Suppressor macrophage treated with lipopolysaccharide for 1 hour (primary cell): ENCODE measurements at regions not wholly inside any gene's neighbourhood (a gene's known extent, or its start where the extent isn't known, plus 50 kb on each side); places are given as distances from the start of the nearest gene placed in this dataset.
A peak's percentile ranks its signal among the peaks of the same experiment; 100 is the strongest.

Source experiments
- DNase-seq, 3 donors: peaks; one replicate each; pipeline ENCODE4 v3.0.0-alpha.2; 2020 to 2022

DNA sequence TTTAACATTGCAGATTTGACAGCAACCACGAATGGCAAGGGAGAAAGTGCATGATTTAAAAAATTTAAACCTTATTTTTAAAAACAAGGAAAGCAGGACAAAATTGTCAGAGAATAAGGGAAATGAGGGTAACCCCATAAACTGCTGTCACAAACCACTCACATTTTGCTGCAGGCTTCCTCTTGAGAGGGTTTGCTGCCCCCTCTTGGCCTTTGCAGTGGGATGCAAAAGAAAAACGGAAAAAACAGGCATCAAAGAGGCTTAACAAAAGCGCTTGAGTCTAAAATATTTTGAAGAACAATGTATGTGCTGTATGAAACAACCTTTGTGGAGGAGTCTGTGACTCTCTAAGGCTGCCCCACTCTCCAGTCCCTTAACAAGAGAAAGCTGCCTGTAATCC lies 91.6 kb downstream of the TMX3 start:
- peak; percentile 27 to 45 (median 35) for DNase-seq

DNA sequence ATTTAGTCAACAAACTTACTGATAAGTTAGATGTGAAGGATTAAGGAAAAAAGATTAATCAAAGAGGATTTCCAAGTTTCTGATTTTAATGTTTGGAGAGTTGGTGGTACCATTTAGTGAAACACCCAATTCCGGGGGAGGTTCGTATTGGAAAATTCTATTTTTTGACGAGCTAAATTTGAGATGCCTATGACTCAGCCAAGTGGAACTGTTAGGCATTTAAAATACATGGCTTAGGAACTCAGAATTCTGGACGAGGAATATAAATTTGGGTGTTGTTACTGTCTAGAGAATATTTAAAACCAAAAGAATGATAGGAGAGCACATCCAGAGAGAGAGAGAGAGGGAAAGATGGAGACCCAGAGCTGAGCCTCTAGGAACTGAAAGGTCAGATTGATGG lies 103.6 kb downstream of the TMX3 start:
- no peak for DNase-seq

DNA sequence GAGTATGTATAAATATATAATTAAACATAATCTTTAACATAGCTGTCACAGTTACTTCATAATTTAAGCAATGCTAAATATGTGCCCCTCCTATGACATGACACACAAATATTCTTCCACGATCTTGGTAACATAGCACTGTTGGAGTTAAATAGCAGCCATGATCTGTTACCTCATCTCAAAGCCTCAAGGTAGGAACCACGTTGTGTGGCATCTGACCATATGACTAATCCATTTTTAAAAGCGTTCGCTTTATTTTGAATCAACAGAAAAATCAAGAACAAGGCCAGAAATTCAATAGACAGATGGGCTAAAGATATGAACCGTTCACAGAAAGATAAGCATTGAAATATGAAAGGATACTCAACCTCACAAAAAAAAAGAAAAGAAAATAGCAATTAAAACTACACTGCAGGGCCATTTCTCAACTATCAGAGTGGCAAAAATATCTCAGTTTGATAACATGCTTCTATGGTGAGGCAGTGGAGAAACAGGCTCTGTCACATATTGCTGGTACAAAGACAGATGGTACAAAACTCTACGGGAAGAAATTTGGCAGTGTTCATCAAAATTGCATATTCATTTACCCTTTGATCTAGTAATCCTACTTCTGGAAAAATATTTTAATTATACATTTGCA lies 105.9 kb downstream of the TMX3 start:
- DNase-seq, result no peak

GRCh38 chr18:68607852-68608251 lies 107.1 kb downstream of the TMX3 start:
- DNase-seq, result no peak

- no peak for DNase-seq
Observed at GRCh38 chr18:68604256-68604655, 110.7 kb downstream of the TMX3 start.

GRCh38 chr18:68596016-68596415 lies 118.9 kb downstream of the TMX3 start:
- no peak for DNase-seq

DNA sequence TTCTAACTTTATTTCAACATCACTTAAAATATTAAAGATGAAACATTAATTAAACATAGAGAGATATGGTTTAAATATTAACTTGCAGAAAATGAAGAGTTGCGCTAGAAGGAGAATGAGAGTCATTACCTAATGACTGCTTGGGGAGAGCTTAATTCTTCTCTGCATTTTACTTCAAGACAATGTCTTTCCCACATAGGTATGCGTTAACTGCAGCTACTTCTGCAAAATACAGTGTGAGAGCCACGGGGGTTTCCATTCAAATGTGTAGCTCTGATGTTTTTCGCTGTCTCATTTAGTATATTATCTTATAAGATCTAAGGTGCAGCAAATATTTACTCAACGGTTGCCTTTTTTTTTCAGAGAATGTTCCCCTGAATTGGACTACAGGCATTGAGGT lies 126.7 kb downstream of the TMX3 start:
- DNase-seq, result no peak

GRCh38 chr18:68583685-68584084 lies 131.2 kb downstream of the TMX3 start:
- no peak for DNase-seq

DNA sequence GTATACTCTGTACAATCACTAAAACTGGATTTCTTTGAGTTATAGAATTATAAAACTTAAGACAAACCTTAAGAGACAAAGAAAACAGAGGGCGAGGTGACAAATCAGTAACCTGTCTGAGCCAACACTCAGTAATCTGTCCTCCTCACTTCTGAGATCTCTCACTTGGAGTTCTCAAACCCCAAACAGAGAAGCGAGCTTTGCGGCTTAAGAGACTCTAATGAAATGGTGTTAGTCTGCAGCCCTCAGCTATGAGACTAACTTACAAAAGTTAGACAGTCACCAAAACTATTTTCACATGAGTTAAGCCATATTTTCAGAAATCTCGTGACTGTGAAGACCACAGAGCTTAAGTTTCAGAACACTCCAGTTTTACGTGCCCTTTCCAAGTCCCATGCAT lies 140.6 kb downstream of the TMX3 start:
- DNase-seq, result no peak

GRCh38 chr18:68569936-68570335 lies 145.0 kb downstream of the TMX3 start:
- no peak for DNase-seq

DNA sequence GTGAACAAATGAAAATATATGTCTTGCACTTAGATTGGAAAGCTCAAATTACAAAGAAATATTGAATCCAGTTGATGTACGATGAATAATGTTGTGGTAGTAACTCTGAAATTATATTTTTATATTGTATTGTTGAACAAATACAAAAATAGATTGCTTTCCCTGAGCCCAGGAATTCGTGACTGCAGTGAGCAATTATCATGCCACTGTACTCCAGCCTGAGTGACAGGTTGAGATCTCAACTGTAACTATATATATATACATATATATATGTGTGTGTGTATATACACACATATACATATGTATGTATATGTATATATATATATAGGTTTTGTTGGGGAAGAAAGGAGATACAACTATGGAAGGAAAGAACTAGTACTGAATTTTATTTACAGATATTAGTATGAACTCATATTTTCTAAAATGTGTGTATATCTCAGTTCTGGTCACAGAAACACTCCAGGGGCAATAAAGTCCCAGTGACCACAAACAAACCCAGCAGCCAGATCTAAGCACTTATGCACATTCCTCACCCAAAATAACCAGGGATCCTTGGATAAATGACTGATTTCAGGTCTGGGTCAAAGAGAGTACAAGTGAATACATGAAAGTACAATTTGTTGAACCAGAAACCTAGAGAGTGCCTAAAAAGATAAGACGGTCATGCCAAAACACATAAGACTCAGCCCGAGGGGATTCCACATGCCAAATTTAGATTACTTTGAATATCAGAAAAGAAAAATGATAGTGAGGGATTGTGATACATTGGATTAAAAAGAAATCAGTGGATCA lies 146.3 kb downstream of the TMX3 start:
- DNase-seq, result no peak

- DNase-seq, result no peak
Observed at GRCh38 chr18:68566991-68567390, 147.9 kb downstream of the TMX3 start.

DNA sequence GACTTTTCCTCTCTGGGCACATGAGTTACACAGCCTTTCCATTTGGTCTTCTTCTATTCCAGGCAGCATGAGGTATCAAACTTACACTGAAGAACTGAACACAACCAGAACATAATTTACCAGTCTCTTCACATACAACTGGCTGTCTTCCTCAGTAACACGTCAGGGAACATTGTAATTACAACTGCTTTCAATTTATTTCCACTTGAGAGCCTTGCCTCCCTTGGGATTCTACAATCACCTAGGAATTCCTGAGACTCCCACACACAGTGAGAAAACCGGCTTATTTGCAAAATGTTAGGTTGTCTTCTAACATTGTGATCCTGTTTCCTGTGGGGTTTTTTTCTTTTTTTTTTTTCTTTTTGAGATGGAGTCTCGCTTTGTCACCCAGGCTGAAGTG lies 149.9 kb downstream of the TMX3 start:
- no peak for DNase-seq

GRCh38 chr18:68564351-68564750 lies 150.6 kb downstream of the TMX3 start:
- no peak for DNase-seq

GRCh38 chr18:68560128-68560527 lies 154.8 kb downstream of the TMX3 start:
- no peak for DNase-seq

DNA sequence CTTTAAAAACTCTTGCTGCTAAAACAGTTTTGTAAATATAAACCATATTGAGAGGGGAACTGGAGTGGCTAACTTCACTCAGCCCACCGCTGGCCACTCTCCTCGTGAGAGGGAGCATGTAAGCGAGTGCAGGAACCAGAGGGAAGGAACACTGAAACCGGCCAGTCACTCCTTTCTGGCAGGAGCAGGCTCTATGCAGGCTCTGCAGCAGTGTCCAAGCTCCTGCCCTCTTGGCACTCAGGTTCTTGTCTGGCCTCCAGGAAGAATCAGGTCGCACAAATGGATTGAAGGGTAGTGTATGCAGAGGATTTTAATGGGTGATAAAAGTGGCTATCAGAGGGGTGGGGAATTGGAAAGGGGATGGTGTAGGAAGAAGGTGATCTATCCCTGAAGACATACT lies 157.7 kb downstream of the TMX3 start:
- DNase-seq, result no peak

- no peak for DNase-seq
Observed at GRCh38 chr18:68555879-68556301, 159.0 kb downstream of the TMX3 start.

- no peak for DNase-seq
Observed at GRCh38 chr18:68548904-68549870, 165.7 kb downstream of the TMX3 start.

- DNase-seq, result no peak
Observed at GRCh38 chr18:68543344-68543743, 171.6 kb downstream of the TMX3 start.

DNA sequence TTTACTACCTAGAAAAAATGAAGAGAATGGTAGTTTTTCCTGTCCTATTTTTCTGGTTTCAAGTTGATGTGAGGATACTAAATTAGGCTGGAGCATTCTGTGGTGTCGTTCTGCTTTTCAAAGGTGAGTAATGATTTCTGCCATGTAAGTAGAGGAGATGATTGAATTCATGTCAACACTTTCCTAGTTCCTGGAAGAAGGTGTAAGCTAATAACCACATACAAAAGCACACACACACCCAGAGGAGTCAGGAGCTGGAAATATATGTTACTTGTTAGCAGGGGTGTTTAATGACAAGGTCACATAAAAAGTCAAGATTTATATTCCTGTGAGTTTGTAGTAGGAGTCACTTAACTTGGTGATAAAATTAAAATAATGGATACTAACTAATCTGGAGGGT lies 172.1 kb downstream of the TMX3 start:
- DNase-seq, result no peak

GRCh38 chr18:68533641-68534040 lies 181.3 kb downstream of the TMX3 start:
- DNase-seq, result no peak

DNA sequence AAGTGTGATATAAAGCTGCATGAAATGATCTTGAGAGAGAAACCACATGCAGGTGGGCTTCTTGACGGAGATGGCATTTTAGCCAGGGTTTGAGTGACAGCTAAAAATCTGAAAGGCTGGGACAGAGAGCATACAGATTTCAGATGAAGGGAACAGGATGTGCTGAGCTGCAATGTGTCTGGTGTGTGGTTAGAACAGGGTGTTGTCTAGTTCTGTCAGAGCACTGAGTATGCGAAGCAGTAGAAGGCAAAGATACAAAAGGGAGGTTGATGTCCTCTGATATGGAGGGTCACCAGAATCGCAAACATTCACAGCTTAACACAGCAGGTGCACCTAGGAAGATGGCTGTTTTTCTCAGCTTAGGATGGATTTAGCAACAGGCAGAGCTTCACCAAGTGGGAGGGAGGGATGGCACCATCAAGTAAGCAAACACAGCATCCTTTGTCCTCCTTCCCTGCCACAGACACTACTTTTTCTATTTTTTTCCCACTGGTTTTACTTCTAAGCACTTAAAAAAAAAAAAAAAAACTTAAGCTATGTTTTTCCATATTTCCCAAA lies 182.5 kb downstream of the TMX3 start:
- no peak for DNase-seq

DNA sequence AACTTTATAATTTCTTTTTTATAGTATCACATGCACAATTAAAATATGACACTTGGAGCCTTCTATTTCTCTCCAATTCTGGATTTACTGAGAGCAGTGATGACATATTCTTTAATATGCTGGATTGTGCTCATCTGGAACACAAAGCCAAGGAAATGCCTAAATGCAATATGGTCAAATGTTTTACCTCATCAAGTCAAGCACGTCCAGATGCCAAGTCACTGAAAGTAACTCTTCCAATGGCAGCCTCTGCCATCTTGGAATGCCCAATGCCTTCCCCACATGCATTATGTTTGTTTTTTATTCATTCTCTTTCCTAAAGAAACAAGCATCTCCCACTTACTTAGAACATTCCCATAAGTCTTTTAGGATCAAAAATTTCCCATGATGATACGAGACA lies 189.8 kb downstream of the TMX3 start:
- DNase-seq, result no peak
